Endothelial cell (in vitro differentiated cells): ENCODE measurements at regions not wholly inside any gene's neighbourhood (a gene's known extent, or its start where the extent isn't known, plus 50 kb on each side); places are given as distances from the start of the nearest gene placed in this dataset.

ENCODE experiments used
- DNase-seq: peaks from one replicate; pipeline ENCODE4 v3.0.0; 2021; ENCODE audit warnings: low spot score
- H3K27ac Mint-ChIP-seq: one replicate; pipeline ENCODE4 v1.8.0; 2021; ENCODE audit warnings: mixed read lengths, inconsistent platforms; ENCODE audit not compliant: unreplicated experiment
- H3K27me3 Mint-ChIP-seq: one replicate; pipeline ENCODE4 v1.8.0; 2021; ENCODE audit warnings: mild to moderate bottlenecking, moderate library complexity, mixed read lengths, inconsistent platforms; ENCODE audit not compliant: unreplicated experiment
- H3K36me3 Mint-ChIP-seq: one replicate; pipeline ENCODE4 v1.8.0; 2021; ENCODE audit warnings: mild to moderate bottlenecking, low read depth, mixed read lengths, inconsistent platforms; ENCODE audit not compliant: unreplicated experiment
- H3K4me1 Mint-ChIP-seq: one replicate; pipeline ENCODE4 v1.8.0; 2021; ENCODE audit warnings: mild to moderate bottlenecking, mixed read lengths, inconsistent platforms; ENCODE audit not compliant: unreplicated experiment
- H3K4me3 Mint-ChIP-seq: one replicate; pipeline ENCODE4 v1.8.0; 2021; ENCODE audit warnings: mild to moderate bottlenecking, mixed read lengths, inconsistent platforms; ENCODE audit not compliant: unreplicated experiment
- H3K9me3 Mint-ChIP-seq: one replicate; pipeline ENCODE4 v1.8.0; 2021; ENCODE audit warnings: mixed read lengths, inconsistent platforms; ENCODE audit not compliant: unreplicated experiment
- CTCF ChIP-seq: fragments of 200-600 bp; sonication (generic); IDR thresholded peaks from one replicate; pipeline ENCODE4 v1.5.0; 2021; ENCODE audit warnings: antibody characterized with exemption; ENCODE audit not compliant: unreplicated experiment

- H3K27me3 Mint-ChIP-seq, result no peaks in the 10 kb centered on the region
- no peak for DNase-seq
- TF ChIP-seq CTCF, result no peak
- no peaks in the 10 kb centered on the region for H3K9me3 Mint-ChIP-seq
- no peaks in the 10 kb centered on the region for H3K36me3 Mint-ChIP-seq
- no peak overlapping the region for H3K4me3 Mint-ChIP-seq
- peaks cover 19% of the 10 kb centered on the region for H3K4me1 Mint-ChIP-seq
- H3K27ac Mint-ChIP-seq, result no peak overlapping the region
Measured at GRCh38 chr12:105706973-105707334, 376.5 kb downstream of the C12orf75 start.

GRCh38 chr12:105713606-105714305 is 383.3 kb downstream of the C12orf75 start:
- no peak overlapping the region for H3K4me3 Mint-ChIP-seq
- no peaks in the 10 kb centered on the region for H3K4me1 Mint-ChIP-seq
- H3K27ac Mint-ChIP-seq, result no peak overlapping the region
- no peaks in the 10 kb centered on the region for H3K36me3 Mint-ChIP-seq
- DNase-seq, result no peak
- H3K27me3 Mint-ChIP-seq, result no peaks in the 10 kb centered on the region
- H3K9me3 Mint-ChIP-seq, result no peaks in the 10 kb centered on the region
- TF ChIP-seq CTCF, result no peak

- TF ChIP-seq CTCF, result no peak
- Mint-ChIP-seq H3K27ac (no peak overlapping the region), H3K27me3 (no peaks in the 10 kb centered on the region), H3K4me1 (no peaks in the 10 kb centered on the region), H3K36me3 (no peaks in the 10 kb centered on the region), H3K9me3 (no peaks in the 10 kb centered on the region), H3K4me3 (no peak overlapping the region)
- no peak for DNase-seq
Measured at GRCh38 chr12:105716621-105717020, 386.1 kb downstream of the C12orf75 start.

GRCh38 chr12:105721051-105721825 is 390.7 kb downstream of the C12orf75 start:
- Mint-ChIP-seq H3K27me3 (no peaks in the 10 kb centered on the region), H3K36me3 (no peaks in the 10 kb centered on the region), H3K4me1 (no peaks in the 10 kb centered on the region), H3K9me3 (no peaks in the 10 kb centered on the region), H3K4me3 (no peak overlapping the region), H3K27ac (no peak overlapping the region)
- no peak for DNase-seq
- no peak for TF ChIP-seq CTCF

GRCh38 chr12:105721891-105722290 is 391.4 kb downstream of the C12orf75 start:
- DNase-seq, result no peak
- no peak overlapping the region for H3K27ac Mint-ChIP-seq

More at GRCh38 chr12:105721891-105722290, 391.4 kb downstream of the C12orf75 start:
- Mint-ChIP-seq H3K9me3 (no peaks in the 10 kb centered on the region), H3K36me3 (no peaks in the 10 kb centered on the region), H3K4me1 (no peaks in the 10 kb centered on the region), H3K27me3 (no peaks in the 10 kb centered on the region), H3K4me3 (no peak overlapping the region)
- no peak for TF ChIP-seq CTCF
